T-helper 2 cell treated with Interferon-gamma antibody and Interleukin-4, amounts not matched to agents 5 μg/mL and 100 μg/mL, for 36 hours (primary cell): ENCODE measurements at regions not wholly inside any gene's neighbourhood (a gene's known extent, or its start where the extent isn't known, plus 50 kb on each side); places are given as distances from the start of the nearest gene placed in this dataset.
"Not testable (repeated sequence)": the region's sequence is repeated elsewhere in the genome, so short reads cannot be mapped to it uniquely, and the experiment has no call there.

Source experiments
- DNase-seq: peaks from one replicate; pipeline ENCODE4 v3.0.0; 2021; ENCODE audit warnings: low spot score
- H3K27ac Mint-ChIP-seq: one replicate; pipeline ENCODE4 v1.8.0; 2021; ENCODE audit warnings: mild to moderate bottlenecking, mixed read lengths
- H3K27me3 Mint-ChIP-seq: one replicate; pipeline ENCODE4 v1.8.0; 2021; ENCODE audit warnings: low read depth, mixed read lengths
- H3K36me3 Mint-ChIP-seq: one replicate; pipeline ENCODE4 v1.8.0; 2021; ENCODE audit warnings: low read depth, mixed read lengths
- H3K4me1 Mint-ChIP-seq: one replicate; pipeline ENCODE4 v1.8.0; 2021; ENCODE audit warnings: low read depth, mixed read lengths
- H3K4me3 Mint-ChIP-seq: one replicate; pipeline ENCODE4 v1.8.0; 2022; ENCODE audit warnings: mild to moderate bottlenecking, moderate library complexity, mixed read lengths
- H3K9me3 Mint-ChIP-seq: one replicate; pipeline ENCODE4 v1.8.0; 2021; ENCODE audit warnings: mixed read lengths

DNA sequence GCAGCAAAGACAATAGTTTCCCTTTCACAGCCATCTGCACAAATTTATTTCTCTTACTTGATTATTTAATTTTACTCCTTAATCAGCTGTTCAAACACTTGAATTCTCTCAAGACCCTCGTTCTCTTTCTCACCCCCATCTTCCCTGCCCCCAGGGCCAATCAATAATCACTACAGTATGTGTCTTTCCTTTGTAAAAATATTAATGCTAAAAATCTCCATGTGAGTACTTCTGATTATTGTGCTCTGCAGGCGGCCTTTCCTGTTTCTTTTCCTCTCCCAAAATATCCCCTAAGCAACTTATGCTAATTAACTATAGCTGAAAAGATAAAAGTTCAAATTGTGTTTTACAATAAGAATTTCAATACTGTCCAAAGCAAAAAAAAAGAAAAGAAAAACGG lies 617.0 kb upstream of the CBLB start:
- no peaks in the 10 kb centered on the region for H3K36me3 Mint-ChIP-seq
- no peak overlapping the region for H3K4me3 Mint-ChIP-seq

DNA sequence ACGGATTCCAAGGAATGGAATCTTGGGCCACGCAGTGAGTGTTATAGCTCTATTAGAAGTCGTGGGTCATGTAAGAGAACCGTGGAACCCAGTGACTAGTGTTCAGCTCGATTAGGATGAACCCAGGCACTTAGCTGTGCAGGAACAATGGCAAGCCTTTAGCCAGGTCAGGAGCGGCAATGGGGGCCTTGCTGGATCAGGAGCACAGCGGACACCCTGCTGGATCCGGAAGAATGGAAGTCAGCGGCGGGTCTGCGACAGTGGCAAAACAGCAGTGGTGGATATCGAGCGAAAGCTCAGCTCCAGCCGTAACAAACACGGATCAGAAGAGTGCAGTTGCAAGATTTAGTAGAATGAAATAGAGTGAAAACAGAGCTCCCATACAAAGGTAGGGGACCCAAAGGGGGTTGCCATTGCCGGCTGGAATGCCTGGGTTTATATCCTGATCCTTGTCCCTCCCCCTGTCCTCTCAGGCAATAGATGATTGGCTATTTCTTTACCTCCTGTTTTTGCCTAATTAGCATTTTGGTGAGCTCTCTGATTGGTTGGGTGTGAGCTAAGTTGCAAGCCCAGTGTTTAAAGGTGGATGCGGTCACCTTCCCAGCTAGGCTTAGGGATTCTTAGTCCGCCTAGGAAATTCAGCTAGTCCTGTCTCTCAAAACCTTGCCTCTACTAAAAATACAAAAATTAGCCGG lies 618.3 kb upstream of the CBLB start:
- H3K36me3 Mint-ChIP-seq, H3K27me3 Mint-ChIP-seq, H3K4me1 Mint-ChIP-seq, H3K4me3 Mint-ChIP-seq, DNase-seq, H3K9me3 Mint-ChIP-seq, H3K27ac Mint-ChIP-seq: not testable (repeated sequence)

More for the DNA sequence above, 617.0 kb upstream of the CBLB start:
- peaks cover 9% of the 10 kb centered on the region for H3K9me3 Mint-ChIP-seq
- DNase-seq, result no peak
- no peaks in the 10 kb centered on the region for H3K4me1 Mint-ChIP-seq
- H3K27me3 Mint-ChIP-seq, result no peaks in the 10 kb centered on the region
- no peak overlapping the region for H3K27ac Mint-ChIP-seq

DNA sequence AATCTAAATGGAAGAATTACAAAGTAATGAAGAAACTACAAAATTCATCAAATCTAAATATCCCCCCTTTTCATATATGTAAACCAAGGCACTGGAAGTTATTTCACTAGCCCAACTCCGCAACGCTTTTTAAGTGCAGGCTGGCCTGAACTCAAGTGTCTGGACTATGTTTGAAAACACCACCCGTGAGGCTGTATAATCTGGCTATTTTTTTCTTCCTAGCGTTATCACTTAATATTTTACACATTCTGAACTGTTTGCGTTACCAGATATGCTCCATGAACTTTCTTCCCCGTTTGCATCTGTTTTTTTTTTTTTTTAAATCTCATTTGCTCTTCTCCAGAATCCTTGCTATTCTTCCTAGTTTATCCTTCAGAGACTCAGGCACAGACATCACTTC lies 619.5 kb upstream of the CBLB start:
- no peaks in the 10 kb centered on the region for H3K4me1 Mint-ChIP-seq
- H3K27me3 Mint-ChIP-seq, result no peaks in the 10 kb centered on the region
- no peak overlapping the region for H3K4me3 Mint-ChIP-seq
- no peak overlapping the region for H3K27ac Mint-ChIP-seq
- DNase-seq, result no peak
- H3K9me3 Mint-ChIP-seq, result peaks cover 9% of the 10 kb centered on the region
- no peaks in the 10 kb centered on the region for H3K36me3 Mint-ChIP-seq

DNA sequence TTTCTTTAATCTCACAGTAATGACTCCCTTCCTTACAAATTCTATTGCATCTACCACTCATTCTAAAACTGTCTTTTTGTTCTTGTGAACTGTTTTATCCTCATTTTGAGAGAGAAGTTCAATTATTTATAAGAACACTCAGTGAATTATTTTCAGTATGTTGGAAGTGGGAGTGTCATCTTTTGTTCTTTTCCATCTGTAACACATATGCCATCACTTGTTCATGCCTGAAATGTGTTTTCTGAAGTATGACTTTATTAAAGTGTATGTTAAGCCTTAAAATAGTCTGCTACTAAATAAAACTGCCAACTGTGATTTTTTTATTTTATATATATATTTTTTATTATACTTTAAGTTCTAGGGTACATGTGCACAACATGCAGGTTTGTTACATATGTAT lies 623.0 kb upstream of the CBLB start:
- H3K9me3 Mint-ChIP-seq, result no peaks in the 10 kb centered on the region
- no peak overlapping the region for H3K27ac Mint-ChIP-seq
- no peak for DNase-seq
- no peaks in the 10 kb centered on the region for H3K4me1 Mint-ChIP-seq
- H3K27me3 Mint-ChIP-seq, result no peaks in the 10 kb centered on the region
- no peaks in the 10 kb centered on the region for H3K36me3 Mint-ChIP-seq
- H3K4me3 Mint-ChIP-seq, result no peak overlapping the region

DNA sequence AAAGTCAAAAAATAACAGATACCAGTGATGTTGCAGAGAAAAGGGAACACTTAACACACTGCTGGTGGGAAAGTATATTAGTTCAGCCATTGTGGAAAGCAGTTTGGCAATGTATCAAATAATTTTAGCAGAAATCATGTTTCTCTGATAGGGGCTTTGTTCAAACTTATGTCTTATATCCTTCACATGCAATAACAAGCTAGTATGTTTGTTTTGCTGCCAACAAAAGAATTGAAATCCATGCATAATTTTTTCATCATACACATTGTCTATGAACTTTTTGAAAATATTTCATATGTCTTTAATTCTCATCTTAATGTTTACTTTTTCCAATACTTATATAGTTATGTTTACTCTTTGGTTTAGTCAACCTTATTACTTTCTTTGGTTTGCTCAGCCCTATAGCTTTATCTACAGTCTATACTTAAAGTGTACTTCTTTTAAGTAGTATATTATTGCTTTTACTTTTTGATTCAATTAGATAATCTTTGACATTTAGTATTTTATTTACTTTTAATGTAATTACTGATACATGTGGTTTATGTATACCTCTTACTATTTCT lies 639.6 kb upstream of the CBLB start:
- no peaks in the 10 kb centered on the region for H3K9me3 Mint-ChIP-seq
- peaks cover 2% of the 10 kb centered on the region for H3K4me1 Mint-ChIP-seq
- H3K4me3 Mint-ChIP-seq, result no peak overlapping the region
- no peaks in the 10 kb centered on the region for H3K27me3 Mint-ChIP-seq
- no peak overlapping the region for H3K27ac Mint-ChIP-seq
- H3K36me3 Mint-ChIP-seq, result no peaks in the 10 kb centered on the region
- no peak for DNase-seq

DNA sequence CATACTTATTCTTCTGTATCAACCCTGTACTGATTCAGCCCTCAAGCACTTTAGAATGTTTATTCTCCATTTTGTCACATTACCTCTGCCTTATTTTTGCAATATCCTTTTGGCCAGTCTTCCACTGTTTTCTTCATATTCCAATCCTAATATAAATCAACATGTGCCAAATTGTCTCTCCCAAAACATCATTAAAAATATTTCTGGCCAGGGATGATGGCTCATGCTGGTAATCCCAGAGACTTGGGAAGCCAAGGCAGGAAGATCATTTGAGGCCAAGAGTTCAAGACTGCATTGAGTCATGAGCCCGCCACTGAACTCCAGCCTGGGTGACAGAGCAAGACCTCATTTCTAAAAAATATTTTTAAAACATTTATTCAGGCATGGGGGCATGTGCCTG lies 641.4 kb upstream of the CBLB start:
- H3K27me3 Mint-ChIP-seq, result no peaks in the 10 kb centered on the region
- no peak overlapping the region for H3K27ac Mint-ChIP-seq
- H3K4me1 Mint-ChIP-seq, result no peaks in the 10 kb centered on the region
- DNase-seq, result no peak
- H3K36me3 Mint-ChIP-seq, result no peaks in the 10 kb centered on the region
- H3K9me3 Mint-ChIP-seq, result no peaks in the 10 kb centered on the region
- no peak overlapping the region for H3K4me3 Mint-ChIP-seq

DNA sequence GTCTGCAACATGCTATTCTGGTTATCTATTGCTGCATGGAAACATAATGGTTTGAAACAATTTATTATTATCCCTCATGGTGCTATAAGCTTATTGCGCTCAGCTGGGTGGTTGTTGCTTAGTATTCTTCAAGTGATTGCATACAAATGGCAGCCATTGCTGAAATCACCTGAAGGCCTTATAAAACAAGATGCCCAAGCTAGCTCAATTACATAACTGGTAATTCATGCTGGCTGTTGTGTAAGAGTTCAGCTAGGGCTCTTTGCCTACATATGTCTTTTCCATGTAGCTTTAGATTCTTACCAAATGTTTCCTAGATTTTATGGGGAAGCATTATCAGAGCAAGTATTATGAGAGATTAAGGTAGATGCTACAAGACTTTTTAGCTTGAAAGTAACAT lies 644.0 kb upstream of the CBLB start:
- no peaks in the 10 kb centered on the region for H3K4me1 Mint-ChIP-seq

DNA sequence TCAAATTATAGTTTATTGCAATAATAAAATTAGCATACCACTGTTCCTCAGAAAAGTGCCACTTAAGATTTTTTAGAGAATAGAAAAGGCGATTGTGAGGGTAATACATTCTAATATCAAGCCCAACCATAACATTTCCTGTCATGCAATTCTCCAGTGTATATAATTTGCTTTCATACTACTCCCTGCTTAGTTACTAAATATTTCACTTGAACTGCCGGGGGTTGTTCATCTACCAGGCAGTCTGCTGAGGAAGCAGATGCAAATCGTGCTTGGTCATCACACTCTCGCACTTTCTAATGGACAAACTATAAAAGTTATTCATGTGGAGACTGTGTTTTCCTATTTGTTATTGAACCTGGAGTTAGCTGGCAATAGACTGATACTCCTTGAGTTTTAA lies 645.6 kb upstream of the CBLB start:
- Mint-ChIP-seq H3K36me3 (no peaks in the 10 kb centered on the region), H3K4me1 (no peaks in the 10 kb centered on the region), H3K27ac (no peak overlapping the region), H3K9me3 (no peaks in the 10 kb centered on the region), H3K4me3 (no peak overlapping the region), H3K27me3 (no peaks in the 10 kb centered on the region)
- DNase-seq, result no peak

More for the DNA sequence above, 644.0 kb upstream of the CBLB start:
- Mint-ChIP-seq H3K36me3 (no peaks in the 10 kb centered on the region), H3K27ac (no peak overlapping the region), H3K4me3 (no peak overlapping the region), H3K27me3 (no peaks in the 10 kb centered on the region), H3K9me3 (no peaks in the 10 kb centered on the region)
- DNase-seq, result no peak

DNA sequence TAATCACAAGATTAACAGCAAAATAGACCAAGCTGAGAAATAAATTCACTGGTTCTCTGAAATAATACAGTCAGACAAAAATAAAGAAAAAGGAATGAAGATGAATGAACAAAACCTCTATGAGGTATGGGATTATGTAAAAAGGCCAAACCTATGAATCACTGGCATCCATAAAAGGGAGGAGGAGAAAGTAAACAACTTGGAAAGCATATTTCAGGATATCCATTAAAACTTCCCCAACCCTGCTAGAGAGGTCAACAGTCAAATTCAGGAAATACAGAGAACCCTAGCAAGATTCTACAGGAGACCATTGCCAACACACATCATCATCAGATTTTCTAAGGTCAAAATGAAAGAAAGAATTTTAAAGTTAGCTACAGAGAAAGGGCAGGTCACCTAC lies 649.7 kb upstream of the CBLB start:
- no peak overlapping the region for H3K27ac Mint-ChIP-seq
- H3K4me3 Mint-ChIP-seq, result no peak overlapping the region
- DNase-seq, result no peak
- H3K4me1 Mint-ChIP-seq, result no peaks in the 10 kb centered on the region
- H3K9me3 Mint-ChIP-seq, result no peaks in the 10 kb centered on the region
- no peaks in the 10 kb centered on the region for H3K36me3 Mint-ChIP-seq
- H3K27me3 Mint-ChIP-seq, result no peaks in the 10 kb centered on the region

DNA sequence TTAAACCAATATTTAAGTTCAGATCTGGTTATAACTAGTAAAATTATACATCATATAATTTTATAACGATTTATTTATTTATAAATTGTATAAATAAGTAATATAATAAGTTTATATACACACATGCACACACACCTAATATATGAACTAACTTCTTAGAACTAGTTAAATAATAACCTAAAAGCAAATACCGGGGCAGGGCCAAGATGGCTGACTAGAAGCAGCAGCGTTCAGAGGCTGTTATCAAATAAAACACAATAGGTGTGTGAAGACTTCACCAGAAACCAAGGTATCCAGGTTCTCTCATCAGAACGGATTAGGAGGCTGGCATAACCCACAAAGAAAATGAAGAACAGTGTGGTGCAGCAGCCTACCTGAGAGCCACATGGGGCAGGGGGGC lies 653.6 kb upstream of the CBLB start:
- DNase-seq, result no peak
- H3K9me3 Mint-ChIP-seq, result peaks cover 16% of the 10 kb centered on the region
- no peaks in the 10 kb centered on the region for H3K4me1 Mint-ChIP-seq
- no peaks in the 10 kb centered on the region for H3K27me3 Mint-ChIP-seq
- H3K27ac Mint-ChIP-seq, result no peak overlapping the region
- no peak overlapping the region for H3K4me3 Mint-ChIP-seq
- H3K36me3 Mint-ChIP-seq, result peaks cover 2% of the 10 kb centered on the region

DNA sequence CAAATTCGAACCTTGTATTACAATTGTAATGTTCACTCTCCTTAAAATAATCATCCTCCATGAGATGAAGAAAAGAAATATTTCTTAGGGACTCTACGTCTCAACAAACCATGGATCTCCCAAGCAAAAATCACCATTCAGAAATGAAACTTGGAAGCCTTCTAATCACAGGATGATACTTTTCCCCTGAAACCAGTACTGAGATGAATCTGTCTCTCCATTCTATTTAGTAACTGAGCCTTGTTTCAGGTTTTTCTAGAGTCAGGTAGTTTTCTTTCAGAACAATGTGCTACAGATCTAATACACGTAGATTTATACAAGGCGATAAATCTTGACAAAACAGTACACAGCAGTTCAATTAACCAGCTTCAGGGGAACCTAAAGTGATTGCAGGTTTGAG lies 660.1 kb upstream of the CBLB start:
- Mint-ChIP-seq H3K27me3 (no peaks in the 10 kb centered on the region), H3K9me3 (peaks cover 26% of the 10 kb centered on the region), H3K27ac (no peak overlapping the region), H3K4me1 (peaks cover 5% of the 10 kb centered on the region), H3K36me3 (peaks cover 4% of the 10 kb centered on the region), H3K4me3 (no peak overlapping the region)
- DNase-seq, result no peak

DNA sequence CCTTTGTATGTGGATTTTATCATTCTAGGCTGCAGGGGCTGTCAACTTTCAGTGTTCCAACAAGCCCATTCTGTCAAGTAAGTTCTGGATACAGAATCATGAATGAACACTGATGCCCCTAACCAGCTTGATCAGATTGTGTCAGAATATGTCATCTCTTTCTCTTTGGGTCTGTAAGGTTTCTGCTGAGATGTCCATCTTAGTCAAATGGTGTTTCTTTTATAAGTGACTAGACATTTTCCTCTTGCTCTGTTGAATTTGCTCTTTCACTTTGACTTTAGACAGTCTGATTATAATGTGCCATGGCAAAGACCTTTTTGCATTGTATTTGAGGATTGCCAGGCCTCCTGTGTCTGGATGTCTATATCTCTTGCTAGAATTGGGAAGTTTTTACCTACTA lies 660.9 kb upstream of the CBLB start:
- H3K27me3 Mint-ChIP-seq, result no peaks in the 10 kb centered on the region
- H3K4me3 Mint-ChIP-seq, result no peak overlapping the region
- no peak overlapping the region for H3K27ac Mint-ChIP-seq
- DNase-seq, result no peak
- H3K36me3 Mint-ChIP-seq, result peaks cover 6% of the 10 kb centered on the region
- peaks cover 25% of the 10 kb centered on the region for H3K9me3 Mint-ChIP-seq
- H3K4me1 Mint-ChIP-seq, result peaks cover 10% of the 10 kb centered on the region

DNA sequence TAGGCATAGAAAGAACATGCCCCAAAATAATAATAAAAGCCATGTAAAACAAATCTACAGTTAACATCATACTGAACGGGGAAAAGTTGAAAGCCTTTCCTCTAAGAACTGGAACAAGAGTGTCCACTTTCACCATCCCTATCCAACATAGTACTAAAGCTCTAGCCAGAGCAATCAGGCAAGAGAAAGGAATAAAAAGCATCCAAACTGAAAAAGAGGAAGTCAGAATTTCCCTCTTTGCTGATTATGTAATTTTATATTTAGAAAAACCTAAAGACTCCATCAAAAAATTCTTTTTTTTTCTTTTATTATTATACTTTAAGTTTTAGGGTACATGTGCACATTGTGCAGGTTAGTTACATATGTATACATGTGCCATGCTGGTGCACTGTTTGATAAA lies 661.6 kb upstream of the CBLB start:
- H3K9me3 Mint-ChIP-seq, result peaks cover 27% of the 10 kb centered on the region
- no peak overlapping the region for H3K27ac Mint-ChIP-seq
- no peaks in the 10 kb centered on the region for H3K27me3 Mint-ChIP-seq
- no peak for DNase-seq
- H3K4me1 Mint-ChIP-seq, result peaks cover 11% of the 10 kb centered on the region
- no peak overlapping the region for H3K4me3 Mint-ChIP-seq
- H3K36me3 Mint-ChIP-seq, result peaks cover 7% of the 10 kb centered on the region

DNA sequence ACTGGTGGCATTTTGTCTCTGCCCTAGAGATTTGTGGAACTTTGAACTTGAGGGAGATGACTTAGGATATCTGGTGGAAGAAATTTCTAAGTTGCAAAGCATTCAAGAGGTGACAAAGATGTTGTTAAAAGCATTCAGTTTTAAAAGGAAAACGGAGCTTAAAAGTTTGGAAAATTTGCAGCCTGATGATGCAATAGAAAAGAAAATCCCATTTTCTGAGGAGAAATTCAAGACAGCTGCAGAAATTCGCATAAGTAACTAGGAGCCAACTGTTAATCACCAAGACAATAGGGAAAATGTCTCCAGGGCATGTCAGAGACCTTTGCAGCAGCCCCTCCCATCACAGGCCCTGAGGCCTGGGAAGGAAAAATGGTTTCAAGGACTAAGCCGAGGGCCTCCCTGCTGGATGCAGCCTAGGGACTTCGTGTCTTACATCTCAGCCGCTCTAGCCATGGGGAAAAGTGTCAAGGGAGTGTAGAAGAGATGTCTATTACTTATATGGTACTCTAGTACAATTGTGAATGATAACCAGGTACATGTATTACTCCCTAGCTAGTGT lies 663.0 kb upstream of the CBLB start:
- not testable (repeated sequence) for H3K4me3 Mint-ChIP-seq, H3K27me3 Mint-ChIP-seq, DNase-seq, H3K27ac Mint-ChIP-seq
- Mint-ChIP-seq H3K4me1 (peaks cover 11% of the 10 kb centered on the region), H3K36me3 (peaks cover 10% of the 10 kb centered on the region), H3K9me3 (peaks cover 31% of the 10 kb centered on the region)
